GM23338 (cell line): ENCODE measurements at regions not wholly inside any gene's neighbourhood (a gene's known extent, or its start where the extent isn't known, plus 50 kb on each side); places are given as distances from the start of the nearest gene placed in this dataset.

ENCODE experiments used
- ATAC-seq: fragments of 200-7000 bp; cut with Tn5 transposase; 3 replicates; pipeline ENCODE4 v1.9.1; 2020
- DNase-seq: peaks from one replicate; pipeline ENCODE4 v3.0.0-alpha.2; 2015; ENCODE audit warnings: low spot score
- H2AFZ ChIP-seq: fragments of 200-600 bp; sonication (generic); 2 replicates; pipeline ENCODE4 v1.8.0; 2016; ENCODE audit warnings: antibody characterized with exemption, mild to moderate bottlenecking, moderate library complexity
- H3F3A ChIP-seq: fragments of 200-600 bp; sonication (generic); replicated peaks from 2 replicates; pipeline ENCODE4 v1.8.0; 2017; ENCODE audit warnings: antibody characterized with exemption, mixed run types, low read depth
- H3K27ac ChIP-seq: fragments of 200-600 bp; sonication (generic); 2 replicates; pipeline ENCODE4 v1.6.1; 2016; ENCODE audit warnings: low read depth
- H3K27me3 ChIP-seq: fragments of 200-600 bp; sonication (generic); 2 replicates; pipeline ENCODE4 v1.8.0; 2016; ENCODE audit warnings: mild to moderate bottlenecking, mixed run types, moderate library complexity; ENCODE audit not compliant: insufficient read depth
- H3K36me3 ChIP-seq: fragments of 200-600 bp; sonication (generic); 2 replicates; pipeline ENCODE4 v1.8.0; 2016; ENCODE audit warnings: mild to moderate bottlenecking; ENCODE audit not compliant: insufficient read depth
- H3K4me1 ChIP-seq: fragments of 200-600 bp; sonication (generic); 2 replicates; pipeline ENCODE4 v1.8.0; 2016; ENCODE audit warnings: mild to moderate bottlenecking, moderate library complexity; ENCODE audit not compliant: insufficient read depth
- H3K4me2 ChIP-seq: fragments of 200-600 bp; sonication (generic); 2 replicates; pipeline ENCODE4 v1.7.1; 2017; ENCODE audit warnings: mixed run types
- H3K4me3 ChIP-seq: fragments of 200-600 bp; sonication (generic); 2 replicates; pipeline ENCODE4 v1.6.1; 2016; ENCODE audit warnings: mixed run types
- H3K79me2 ChIP-seq: fragments of 200-600 bp; sonication (generic); replicated peaks from 2 replicates; pipeline ENCODE4 v1.8.0; 2017; ENCODE audit warnings: mild to moderate bottlenecking; ENCODE audit not compliant: insufficient read depth
- H3K9me2 ChIP-seq: fragments of 200-600 bp; sonication (generic); 2 replicates; pipeline ENCODE4 v1.8.0; 2017; ENCODE audit not compliant: insufficient read depth
- H4K20me1 ChIP-seq: fragments of 200-600 bp; sonication (generic); replicated peaks from 2 replicates; pipeline ENCODE4 v1.8.0; 2017; ENCODE audit warnings: mild to moderate bottlenecking; ENCODE audit not compliant: insufficient read depth
- H3K27ac Mint-ChIP-seq: 2 replicates; pipeline ENCODE4 v1.8.0; 2020; ENCODE audit warnings: inconsistent platforms, mild to moderate bottlenecking, moderate library complexity, mixed read lengths
- H3K27me3 Mint-ChIP-seq: 3 replicates; pipeline ENCODE4 v1.8.0; 2022; ENCODE audit warnings: low read depth, mild to moderate bottlenecking, moderate library complexity, mixed read lengths, inconsistent platforms; ENCODE audit not compliant: insufficient read depth, poor library complexity
- H3K36me3 Mint-ChIP-seq: 3 replicates; pipeline ENCODE4 v1.8.0; 2021; ENCODE audit warnings: low read depth, mild to moderate bottlenecking, inconsistent platforms, moderate library complexity, mixed read lengths
- H3K4me1 Mint-ChIP-seq: 3 replicates; pipeline ENCODE4 v1.8.0; 2020; ENCODE audit warnings: mild to moderate bottlenecking, inconsistent platforms, mixed read lengths
- H3K4me3 Mint-ChIP-seq: 3 replicates; pipeline ENCODE4 v1.8.0; 2021; ENCODE audit warnings: moderate library complexity, mild to moderate bottlenecking, inconsistent platforms, mixed read lengths
- H3K9me3 Mint-ChIP-seq: 3 replicates; pipeline ENCODE4 v1.8.0; 2020; ENCODE audit warnings: moderate library complexity, mild to moderate bottlenecking, inconsistent platforms, mixed read lengths
- EZH2 ChIP-seq: fragments of 200-600 bp; sonication (generic); IDR thresholded peaks from one replicate; pipeline ENCODE4 v1.8.0; 2017; ENCODE audit warnings: antibody characterized with exemption, mild to moderate bottlenecking, low read depth; ENCODE audit not compliant: unreplicated experiment
- JUNB ChIP-seq: IDR thresholded peaks from one replicate; pipeline ENCODE4 v1.6.1; 2016; ENCODE audit warnings: antibody characterized with exemption; ENCODE audit not compliant: unreplicated experiment
- POLR2AphosphoS5 ChIP-seq: IDR thresholded peaks from 2 replicates; pipeline ENCODE4 v1.6.1; 2016; ENCODE audit warnings: antibody characterized with exemption, low read depth
- ZNF114 ChIP-seq: fragments of 250-450 bp; sonication (Bioruptor Pico); IDR thresholded peaks from 2 replicates; pipeline ENCODE4 v1.5.0; 2020; ENCODE audit warnings: mild to moderate bottlenecking, moderate library complexity
- ZNF331 ChIP-seq: fragments of 250-450 bp; sonication (Bioruptor Pico); IDR thresholded peaks from 2 replicates; pipeline ENCODE4 v1.5.0; 2020; ENCODE audit warnings: low read depth, mild to moderate bottlenecking, moderate library complexity
- TF ChIP-seq, protein P1 (sequence below): fragments of 250-450 bp; sonication (Bioruptor Pico); IDR thresholded peaks from 2 replicates; pipeline ENCODE4 v1.5.0; 2020; ENCODE audit warnings: mild to moderate bottlenecking, moderate library complexity
- TF ChIP-seq, protein P2 (sequence below): IDR thresholded peaks from one replicate; pipeline ENCODE4 v1.6.1; 2018; ENCODE audit warnings: antibody characterized with exemption; ENCODE audit not compliant: unreplicated experiment
- TF ChIP-seq, protein P3 (sequence below): IDR thresholded peaks from 2 replicates; pipeline ENCODE4 v1.6.1; 2016; ENCODE audit warnings: antibody characterized with exemption

DNA sequence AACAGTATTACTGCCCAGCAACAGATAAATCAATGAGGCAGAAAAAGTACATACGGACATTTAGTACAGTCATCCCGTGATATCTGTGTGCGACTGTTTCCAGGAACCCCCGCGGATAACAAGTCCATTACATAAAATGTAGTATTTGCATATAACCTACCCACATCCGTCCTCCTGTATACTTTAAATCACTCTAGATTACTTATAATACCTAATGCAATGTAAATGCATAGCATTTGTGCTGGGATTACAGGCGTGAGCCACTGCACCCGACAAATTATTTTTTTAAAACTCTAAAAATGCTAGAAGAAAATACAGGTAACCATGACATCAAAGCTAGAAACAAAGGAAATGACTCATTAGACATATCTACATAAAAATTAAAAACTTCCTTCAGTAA lies 91.6 kb downstream of the FAM161A start (continued):
- TF ChIP-seq, protein P1, sequence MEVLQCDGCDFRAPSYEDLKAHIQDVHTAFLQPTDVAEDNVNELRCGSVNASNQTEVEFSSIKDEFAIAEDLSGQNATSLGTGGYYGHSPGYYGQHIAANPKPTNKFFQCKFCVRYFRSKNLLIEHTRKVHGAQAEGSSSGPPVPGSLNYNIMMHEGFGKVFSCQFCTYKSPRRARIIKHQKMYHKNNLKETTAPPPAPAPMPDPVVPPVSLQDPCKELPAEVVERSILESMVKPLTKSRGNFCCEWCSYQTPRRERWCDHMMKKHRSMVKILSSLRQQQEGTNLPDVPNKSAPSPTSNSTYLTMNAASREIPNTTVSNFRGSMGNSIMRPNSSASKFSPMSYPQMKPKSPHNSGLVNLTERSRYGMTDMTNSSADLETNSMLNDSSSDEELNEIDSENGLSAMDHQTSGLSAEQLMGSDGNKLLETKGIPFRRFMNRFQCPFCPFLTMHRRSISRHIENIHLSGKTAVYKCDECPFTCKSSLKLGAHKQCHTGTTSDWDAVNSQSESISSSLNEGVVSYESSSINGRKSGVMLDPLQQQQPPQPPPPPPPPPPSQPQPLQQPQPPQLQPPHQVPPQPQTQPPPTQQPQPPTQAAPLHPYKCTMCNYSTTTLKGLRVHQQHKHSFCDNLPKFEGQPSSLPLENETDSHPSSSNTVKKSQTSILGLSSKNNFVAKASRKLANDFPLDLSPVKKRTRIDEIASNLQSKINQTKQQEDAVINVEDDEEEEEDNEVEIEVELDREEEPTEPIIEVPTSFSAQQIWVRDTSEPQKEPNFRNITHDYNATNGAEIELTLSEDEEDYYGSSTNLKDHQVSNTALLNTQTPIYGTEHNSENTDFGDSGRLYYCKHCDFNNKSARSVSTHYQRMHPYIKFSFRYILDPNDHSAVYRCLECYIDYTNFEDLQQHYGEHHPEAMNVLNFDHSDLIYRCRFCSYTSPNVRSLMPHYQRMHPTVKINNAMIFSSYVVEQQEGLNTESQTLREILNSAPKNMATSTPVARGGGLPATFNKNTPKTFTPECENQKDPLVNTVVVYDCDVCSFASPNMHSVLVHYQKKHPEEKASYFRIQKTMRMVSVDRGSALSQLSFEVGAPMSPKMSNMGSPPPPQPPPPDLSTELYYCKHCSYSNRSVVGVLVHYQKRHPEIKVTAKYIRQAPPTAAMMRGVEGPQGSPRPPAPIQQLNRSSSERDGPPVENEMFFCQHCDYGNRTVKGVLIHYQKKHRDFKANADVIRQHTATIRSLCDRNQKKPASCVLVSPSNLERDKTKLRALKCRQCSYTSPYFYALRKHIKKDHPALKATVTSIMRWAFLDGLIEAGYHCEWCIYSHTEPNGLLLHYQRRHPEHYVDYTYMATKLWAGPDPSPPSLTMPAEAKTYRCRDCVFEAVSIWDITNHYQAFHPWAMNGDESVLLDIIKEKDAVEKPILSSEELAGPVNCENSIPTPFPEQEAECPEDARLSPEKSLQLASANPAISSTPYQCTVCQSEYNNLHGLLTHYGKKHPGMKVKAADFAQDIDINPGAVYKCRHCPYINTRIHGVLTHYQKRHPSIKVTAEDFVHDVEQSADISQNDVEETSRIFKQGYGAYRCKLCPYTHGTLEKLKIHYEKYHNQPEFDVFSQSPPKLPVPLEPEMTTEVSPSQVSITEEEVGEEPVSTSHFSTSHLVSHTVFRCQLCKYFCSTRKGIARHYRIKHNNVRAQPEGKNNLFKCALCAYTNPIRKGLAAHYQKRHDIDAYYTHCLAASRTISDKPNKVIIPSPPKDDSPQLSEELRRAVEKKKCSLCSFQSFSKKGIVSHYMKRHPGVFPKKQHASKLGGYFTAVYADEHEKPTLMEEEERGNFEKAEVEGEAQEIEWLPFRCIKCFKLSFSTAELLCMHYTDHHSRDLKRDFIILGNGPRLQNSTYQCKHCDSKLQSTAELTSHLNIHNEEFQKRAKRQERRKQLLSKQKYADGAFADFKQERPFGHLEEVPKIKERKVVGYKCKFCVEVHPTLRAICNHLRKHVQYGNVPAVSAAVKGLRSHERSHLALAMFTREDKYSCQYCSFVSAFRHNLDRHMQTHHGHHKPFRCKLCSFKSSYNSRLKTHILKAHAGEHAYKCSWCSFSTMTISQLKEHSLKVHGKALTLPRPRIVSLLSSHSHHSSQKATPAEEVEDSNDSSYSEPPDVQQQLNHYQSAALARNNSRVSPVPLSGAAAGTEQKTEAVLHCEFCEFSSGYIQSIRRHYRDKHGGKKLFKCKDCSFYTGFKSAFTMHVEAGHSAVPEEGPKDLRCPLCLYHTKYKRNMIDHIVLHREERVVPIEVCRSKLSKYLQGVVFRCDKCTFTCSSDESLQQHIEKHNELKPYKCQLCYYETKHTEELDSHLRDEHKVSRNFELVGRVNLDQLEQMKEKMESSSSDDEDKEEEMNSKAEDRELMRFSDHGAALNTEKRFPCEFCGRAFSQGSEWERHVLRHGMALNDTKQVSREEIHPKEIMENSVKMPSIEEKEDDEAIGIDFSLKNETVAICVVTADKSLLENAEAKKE = no peak
- no peak for TF ChIP-seq EZH2
- no peak for TF ChIP-seq ZNF331
- TF ChIP-seq JUNB = no peak

DNA sequence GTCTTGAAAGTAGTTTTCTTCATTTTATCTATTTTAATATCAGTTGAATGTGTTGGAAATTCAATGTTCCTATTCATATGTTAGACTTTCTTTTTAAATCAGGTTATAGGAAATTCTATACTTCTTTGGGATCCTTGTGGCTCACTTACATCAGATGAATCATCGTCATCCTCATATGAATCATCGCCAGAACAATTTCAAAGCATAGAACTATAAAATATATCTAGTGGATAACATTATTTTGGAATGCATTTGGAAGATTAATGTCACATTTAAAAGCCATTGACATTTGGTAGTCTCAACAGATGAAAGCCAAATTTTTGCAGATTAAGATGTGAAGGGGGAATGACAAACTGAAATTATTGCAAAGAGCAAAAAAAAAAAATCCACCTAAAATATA lies 94.1 kb downstream of the FAM161A start:
- Mint-ChIP-seq H3K9me3 (peaks cover 3% of the 10 kb centered on the region; the same call in 2 of the 3 replicates), H3K36me3 (no peaks in the 10 kb centered on the region), H3K4me3 (no peak overlapping the region), H3K4me1 (peaks cover 2% of the 10 kb centered on the region; the same call in 1 of the 3 replicates), H3K27me3 (peaks cover 12% of the 10 kb centered on the region), H3K27ac (no peak overlapping the region)
- Histone ChIP-seq H3K9me2 (no peaks in the 10 kb centered on the region), H3K4me3 (no peak overlapping the region), H4K20me1 (no peaks in the 10 kb centered on the region), H2AFZ (no peak overlapping the region), H3F3A (no peaks in the 10 kb centered on the region), H3K27ac (no peak overlapping the region), H3K27me3 (no peaks in the 10 kb centered on the region), H3K79me2 (no peaks in the 10 kb centered on the region), H3K4me2 (no peak overlapping the region), H3K4me1 (no peaks in the 10 kb centered on the region), H3K36me3 (no peaks in the 10 kb centered on the region)
- ATAC-seq (no peak), DNase-seq (no peak)
- TF ChIP-seq, protein P2, sequence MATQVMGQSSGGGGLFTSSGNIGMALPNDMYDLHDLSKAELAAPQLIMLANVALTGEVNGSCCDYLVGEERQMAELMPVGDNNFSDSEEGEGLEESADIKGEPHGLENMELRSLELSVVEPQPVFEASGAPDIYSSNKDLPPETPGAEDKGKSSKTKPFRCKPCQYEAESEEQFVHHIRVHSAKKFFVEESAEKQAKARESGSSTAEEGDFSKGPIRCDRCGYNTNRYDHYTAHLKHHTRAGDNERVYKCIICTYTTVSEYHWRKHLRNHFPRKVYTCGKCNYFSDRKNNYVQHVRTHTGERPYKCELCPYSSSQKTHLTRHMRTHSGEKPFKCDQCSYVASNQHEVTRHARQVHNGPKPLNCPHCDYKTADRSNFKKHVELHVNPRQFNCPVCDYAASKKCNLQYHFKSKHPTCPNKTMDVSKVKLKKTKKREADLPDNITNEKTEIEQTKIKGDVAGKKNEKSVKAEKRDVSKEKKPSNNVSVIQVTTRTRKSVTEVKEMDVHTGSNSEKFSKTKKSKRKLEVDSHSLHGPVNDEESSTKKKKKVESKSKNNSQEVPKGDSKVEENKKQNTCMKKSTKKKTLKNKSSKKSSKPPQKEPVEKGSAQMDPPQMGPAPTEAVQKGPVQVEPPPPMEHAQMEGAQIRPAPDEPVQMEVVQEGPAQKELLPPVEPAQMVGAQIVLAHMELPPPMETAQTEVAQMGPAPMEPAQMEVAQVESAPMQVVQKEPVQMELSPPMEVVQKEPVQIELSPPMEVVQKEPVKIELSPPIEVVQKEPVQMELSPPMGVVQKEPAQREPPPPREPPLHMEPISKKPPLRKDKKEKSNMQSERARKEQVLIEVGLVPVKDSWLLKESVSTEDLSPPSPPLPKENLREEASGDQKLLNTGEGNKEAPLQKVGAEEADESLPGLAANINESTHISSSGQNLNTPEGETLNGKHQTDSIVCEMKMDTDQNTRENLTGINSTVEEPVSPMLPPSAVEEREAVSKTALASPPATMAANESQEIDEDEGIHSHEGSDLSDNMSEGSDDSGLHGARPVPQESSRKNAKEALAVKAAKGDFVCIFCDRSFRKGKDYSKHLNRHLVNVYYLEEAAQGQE = no peak
- TF ChIP-seq ZNF331 = no peak
- no peak for TF ChIP-seq ZNF114 (CRISPR knock-in tag)
- TF ChIP-seq POLR2AphosphoS5 = no peak
- TF ChIP-seq, protein P3, sequence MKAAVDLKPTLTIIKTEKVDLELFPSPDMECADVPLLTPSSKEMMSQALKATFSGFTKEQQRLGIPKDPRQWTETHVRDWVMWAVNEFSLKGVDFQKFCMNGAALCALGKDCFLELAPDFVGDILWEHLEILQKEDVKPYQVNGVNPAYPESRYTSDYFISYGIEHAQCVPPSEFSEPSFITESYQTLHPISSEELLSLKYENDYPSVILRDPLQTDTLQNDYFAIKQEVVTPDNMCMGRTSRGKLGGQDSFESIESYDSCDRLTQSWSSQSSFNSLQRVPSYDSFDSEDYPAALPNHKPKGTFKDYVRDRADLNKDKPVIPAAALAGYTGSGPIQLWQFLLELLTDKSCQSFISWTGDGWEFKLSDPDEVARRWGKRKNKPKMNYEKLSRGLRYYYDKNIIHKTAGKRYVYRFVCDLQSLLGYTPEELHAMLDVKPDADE = no peak
